ENCODE measurements at regions not wholly inside any gene's neighbourhood (a gene's known extent, or its start where the extent isn't known, plus 50 kb on each side); places are given as distances from the start of the nearest gene placed in this dataset.
A peak's percentile ranks its signal among the peaks of the same experiment; 100 is the strongest.

- Histone ChIP-seq H3K18ac (ENCODE audit: insufficient read length, low read depth, low read length) (no peak overlapping the region), H3K27ac (ENCODE audit: insufficient read length, low read depth, low read length) (peak overlapping the region; percentile 72), H3K4me2 (ENCODE audit: insufficient read depth, insufficient read length, low read length) (no peak overlapping the region), H4K5ac (ENCODE audit: insufficient read length, low read depth, low read length) (no peak overlapping the region), H2AK5ac (ENCODE audit: insufficient read length, low read length) (no peak overlapping the region), H4K91ac (ENCODE audit: insufficient read length, low read depth, low read length) (no peak overlapping the region), H3K79me1 (ENCODE audit: insufficient read depth, low read depth, low read length, poor library complexity, severe bottlenecking) (no peaks in the 10 kb centered on the region), H3K9ac (ENCODE audit: extremely low read depth, insufficient read length, low read length) (no peak overlapping the region), H2BK20ac (ENCODE audit: low read depth, low read length, poor library complexity, severe bottlenecking) (no peak overlapping the region), H3K9me3 (ENCODE audit: control insufficient read depth, low read depth, low read length) (peaks cover 8% of the 10 kb centered on the region), H2BK15ac (ENCODE audit: low read depth, low read length) (no peak overlapping the region), H3K56ac (ENCODE audit: insufficient read length, low read depth, low read length) (no peak overlapping the region), H3K14ac (ENCODE audit: insufficient read depth, low read length) (no peak overlapping the region), H3T11ph (ENCODE audit: low read length) (no peak overlapping the region), H2AFZ (ENCODE audit: low read length) (no peak overlapping the region), H2BK12ac (ENCODE audit: insufficient read length, low read depth, low read length) (no peak overlapping the region), H3K79me2 (ENCODE audit: insufficient read depth, low read length) (no peaks in the 10 kb centered on the region), H4K8ac (replicated peaks; ENCODE audit: insufficient read length, low read depth, low read length) (no peak overlapping the region), H3K23me2 (ENCODE audit: insufficient read length, low read depth, low read length, poor library complexity, severe bottlenecking) (no peaks in the 10 kb centered on the region), H3K4ac (ENCODE audit: low read depth, low read length) (no peak overlapping the region), H2BK5ac (ENCODE audit: insufficient read length, low read length) (no peak overlapping the region), H3K27me3 (ENCODE audit: insufficient read depth, low read length) (no peaks in the 10 kb centered on the region), H3K23ac (ENCODE audit: insufficient read length, low read depth, low read length) (no peak overlapping the region), H4K20me1 (ENCODE audit: control insufficient read depth, insufficient read depth, insufficient read length) (no peaks in the 10 kb centered on the region), H3K4me1 (ENCODE audit: insufficient read depth, low read length) (peaks cover 12% of the 10 kb centered on the region; the same call in 1 of the 2 replicates), H2BK120ac (ENCODE audit: low read depth, low read length, poor library complexity, severe bottlenecking) (no peak overlapping the region)
- H3K27me3 Mint-ChIP-seq (ENCODE audit: low read depth): no peaks in the 10 kb centered on the region
- H3K9me3 Mint-ChIP-seq: peaks cover 46 to 52% of the 10 kb centered on the region in 2 experiments
- H3K4me1 Mint-ChIP-seq: peaks cover 26 to 29% of the 10 kb centered on the region in 2 experiments
- no CpG with 5 or more reads among the region's 3 CpGs for WGBS (ENCODE audit: extremely low coverage, insufficient read length, low lambda C conversion rate)
- peak overlapping the region in 2 of 3 experiments; percentile 87 to 94; a peak in 5 of 7 replicates for H3K27ac Mint-ChIP-seq
- peak; percentile 60 for DNase-seq
- no peak overlapping the region for H3K4me3 Mint-ChIP-seq
- peaks cover 43 to 68% (median 48%) of the 10 kb centered on the region in 3 experiments for H3K36me3 Mint-ChIP-seq (ENCODE audit: insufficient read depth in 1 of 3, low read depth in 3 of 3)
- no peak for TF ChIP-seq CTCF (conservative IDR thresholded peaks at IDR 0.05)
These were observed 124.0 kb downstream of the MMUT start for GRCh38 chr6:49339096-49339495.

All from H9 (cell line).